Peyer's patch (tissue), 4 donors: ENCODE measurements at regions not wholly inside any gene's neighbourhood (a gene's known extent, or its start where the extent isn't known, plus 50 kb on each side); places are given as distances from the start of the nearest gene placed in this dataset.

Source experiments
- CTCF ChIP-seq, 6 experiments: fragments of 450-650 bp in 4 of 6; fragments of 200-600 bp in 2 of 6; sonication (generic) in 1 of 6; IDR thresholded peaks; one replicate each; pipeline ENCODE4 v1.5.1; 2017 to 2019; ENCODE audit warnings: antibody characterized with exemption in 6 of 6, mild to moderate bottlenecking in 3 of 6, moderate library complexity in 1 of 6
- POLR2A ChIP-seq, 2 donors: fragments of 450-650 bp; IDR thresholded peaks; one replicate each; pipeline ENCODE4 v1.5.1; 2017; ENCODE audit warnings: antibody characterized with exemption in 2 of 2, mild to moderate bottlenecking in 2 of 2, moderate library complexity in 2 of 2

DNA sequence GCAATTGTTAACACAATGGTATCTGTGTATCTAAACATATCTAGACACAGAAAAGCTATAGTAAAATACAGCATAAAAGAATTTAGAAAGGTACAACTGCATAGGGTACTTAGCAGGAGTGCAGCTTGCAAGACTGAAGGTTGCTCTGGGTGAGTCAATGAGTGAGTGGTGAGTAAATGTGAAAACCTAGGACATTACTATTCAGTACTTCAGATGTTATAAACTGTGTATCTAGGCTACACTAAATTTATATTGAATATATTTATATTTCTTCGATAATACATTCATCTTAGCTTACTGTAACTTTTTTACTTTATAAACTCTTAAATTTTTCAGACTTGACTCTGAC is 409.0 kb upstream of the DCN start:
- no peak for TF ChIP-seq POLR2A (IDR thresholded peaks at IDR 0.05)
- no peak for TF ChIP-seq CTCF (IDR thresholded peaks at IDR 0.05)
